ENCODE measurements at regions not wholly inside any gene's neighbourhood (a gene's known extent, or its start where the extent isn't known, plus 50 kb on each side); places are given as distances from the start of the nearest gene placed in this dataset.

DNA sequence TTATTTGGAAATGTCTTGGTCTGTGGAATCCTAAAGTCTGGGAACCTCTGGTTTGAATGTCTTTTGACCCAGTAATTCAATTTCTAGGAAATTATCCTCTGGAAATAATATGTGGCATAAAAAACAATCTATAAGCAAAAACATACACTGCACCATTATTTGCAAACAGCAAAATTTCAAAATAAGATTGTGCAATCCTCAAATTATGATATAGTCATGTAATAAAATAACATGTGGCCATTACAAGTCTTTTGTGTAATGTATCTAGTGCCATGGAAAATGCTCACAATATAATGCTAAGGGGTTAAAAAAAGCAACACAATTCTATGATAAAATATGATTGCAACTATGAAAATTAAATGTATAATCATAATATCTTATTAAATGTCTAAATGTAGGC, 312.9 kb upstream of the RUNX1 start:
- FAIRE-seq (no peak), ATAC-seq (no peak), DNase-seq (ENCODE audit: low read depth in 1 of 2, low spot score in 1 of 2) (no peak)
- TF ChIP-seq HES2 (IDR thresholded peaks at IDR 0.05) (no peak), HOXB13 (CRISPR knock-in tag; IDR thresholded peaks at IDR 0.05; ENCODE audit: low read depth) (no peak), TFCP2L1 (CRISPR knock-in tag; IDR thresholded peaks at IDR 0.05) (no peak), RAD21 (conservative IDR thresholded peaks at IDR 0.05 in 1 of 2, IDR thresholded peaks at IDR 0.05 in 1 of 2) (no peak), TP53 (CRISPR knock-in tag; IDR thresholded peaks at IDR 0.05) (no peak), MAFK (IDR thresholded peaks at IDR 0.05; ENCODE audit: partially characterized antibody) (no peak), RARB (CRISPR knock-in tag; IDR thresholded peaks at IDR 0.05) (no peak), REST (IDR thresholded peaks at IDR 0.05) (no peak), ESRRA (IDR thresholded peaks at IDR 0.05; ENCODE audit: borderline replicate concordance, low read length) (no peak), CBX8 (IDR thresholded peaks at IDR 0.05) (no peak), CHD2 (IDR thresholded peaks at IDR 0.05; ENCODE audit: low read length, partially characterized antibody) (no peak), ZFP36 (IDR thresholded peaks at IDR 0.05; ENCODE audit: borderline replicate concordance, partially characterized antibody) (no peak), CBX2 (IDR thresholded peaks at IDR 0.05; ENCODE audit: borderline replicate concordance, low read depth) (no peak), JUNB (IDR thresholded peaks at IDR 0.05) (no peak), CEBPB (IDR thresholded peaks at IDR 0.05) (no peak), HOXB5 (CRISPR knock-in tag; IDR thresholded peaks at IDR 0.05) (no peak), BHLHE40 (IDR thresholded peaks at IDR 0.05; ENCODE audit: low read depth, low read length) (no peak), JUN (IDR thresholded peaks at IDR 0.05) (no peak), NFE2L2 (conservative IDR thresholded peaks at IDR 0.05; ENCODE audit: low read length) (no peak)
- TF ChIP-seq, protein P1, sequence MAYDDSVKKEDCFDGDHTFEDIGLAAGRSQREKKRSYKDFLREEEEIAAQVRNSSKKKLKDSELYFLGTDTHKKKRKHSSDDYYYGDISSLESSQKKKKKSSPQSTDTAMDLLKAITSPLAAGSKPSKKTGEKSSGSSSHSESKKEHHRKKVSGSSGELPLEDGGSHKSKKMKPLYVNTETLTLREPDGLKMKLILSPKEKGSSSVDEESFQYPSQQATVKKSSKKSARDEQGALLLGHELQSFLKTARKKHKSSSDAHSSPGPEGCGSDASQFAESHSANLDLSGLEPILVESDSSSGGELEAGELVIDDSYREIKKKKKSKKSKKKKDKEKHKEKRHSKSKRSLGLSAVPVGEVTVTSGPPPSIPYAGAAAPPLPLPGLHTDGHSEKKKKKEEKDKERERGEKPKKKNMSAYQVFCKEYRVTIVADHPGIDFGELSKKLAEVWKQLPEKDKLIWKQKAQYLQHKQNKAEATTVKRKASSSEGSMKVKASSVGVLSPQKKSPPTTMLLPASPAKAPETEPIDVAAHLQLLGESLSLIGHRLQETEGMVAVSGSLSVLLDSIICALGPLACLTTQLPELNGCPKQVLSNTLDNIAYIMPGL (CRISPR knock-in tag; IDR thresholded peaks at IDR 0.05; ENCODE audit: borderline replicate concordance), result no peak
- no peaks in the 10 kb centered on the region for H3K9me3 ChIP-seq
- H3K4me1 ChIP-seq, result no peaks in the 10 kb centered on the region
- POLR2A ChIA-PET, result no interaction called here
- no peak overlapping the region for H3K4me3 ChIP-seq
- CTCF ChIA-PET, result no interaction called here
- no peak overlapping the region for H3K4me2 ChIP-seq
- no peak overlapping the region for H3K27ac ChIP-seq

GRCh38 chr21:35360870-35361570, 311.9 kb upstream of the RUNX1 start:
- FAIRE-seq, result no peak
- Histone ChIP-seq H3K4me3 (no peak overlapping the region), H3K4me2 (no peak overlapping the region), H3K27ac (no peak overlapping the region), H3K4me1 (no peaks in the 10 kb centered on the region), H3K9me3 (no peaks in the 10 kb centered on the region)
- no peak for TF ChIP-seq TP53 (CRISPR knock-in tag; IDR thresholded peaks at IDR 0.05)
- TF ChIP-seq MYC (IDR thresholded peaks at IDR 0.05; ENCODE audit: borderline replicate concordance, low read length), result no peak
- TF ChIP-seq HOXB13 (CRISPR knock-in tag; IDR thresholded peaks at IDR 0.05; ENCODE audit: low read depth), result no peak
- no peak for TF ChIP-seq EHMT2 (IDR thresholded peaks at IDR 0.05; ENCODE audit: low read depth)
- TF ChIP-seq JUN (IDR thresholded peaks at IDR 0.05), result no peak
- TF ChIP-seq FOSB (CRISPR knock-in tag; IDR thresholded peaks at IDR 0.05), result no peak
- no peak for TF ChIP-seq NFE2L2 (conservative IDR thresholded peaks at IDR 0.05; ENCODE audit: low read length)
- no peak for TF ChIP-seq USF2 (IDR thresholded peaks at IDR 0.05)
- no peak for DNase-seq (ENCODE audit: low read depth in 1 of 2, low spot score in 1 of 2)
- POLR2A ChIA-PET, result no interaction called here
- WGBS (ENCODE audit: missing lambda C conversion rate), result 43% methylated on average over 6 of the region's 6 CpGs
- ATAC-seq, result no peak
- CTCF ChIA-PET, result no interaction called here

Measured in A549 (cell line).